PC-3 (cell line): ENCODE measurements at regions not wholly inside any gene's neighbourhood (a gene's known extent, or its start where the extent isn't known, plus 50 kb on each side); places are given as distances from the start of the nearest gene placed in this dataset.
A peak's percentile ranks its signal among the peaks of the same experiment; 100 is the strongest.

ENCODE experiments used
- ATAC-seq: fragments of 200-7000 bp; cut with Tn5 transposase; 2 replicates; pipeline ENCODE4 v1.9.1; 2020; ENCODE audit warnings: mild to moderate bottlenecking, moderate library complexity
- BruUV-seq: library from RNA; stranded (reverse); fragments of 400-500 nt; replicated peaks from 2 replicates; lab custom pipeline; 2021; lab: Mats Ljungman, UMichigan
- CTCF ChIA-PET: fragments of 300-600 bp; sonication (Branson Sonifier 250); formaldehyde crosslinking; loops from one replicate; lab custom pipeline; 2022; ENCODE audit warnings: antibody characterized with exemption; lab: Charles Lee
- POLR2A ChIA-PET: fragments of 300-600 bp; sonication (Branson Sonifier 250); formaldehyde crosslinking; loops from one replicate; lab custom pipeline; 2022; ENCODE audit warnings: antibody characterized with exemption; ENCODE audit not compliant: unreplicated experiment; lab: Charles Lee
- DNase-seq: peaks from one replicate; pipeline ENCODE4 v3.0.0-alpha.2; 2015
- H2AFZ ChIP-seq: fragments of 300-600 bp; sonication (generic); 2 replicates; pipeline ENCODE4 v1.6.0; 2016; ENCODE audit warnings: antibody characterized with exemption, low read length
- H3F3A ChIP-seq: fragments of 300-600 bp; sonication (generic); one replicate; pipeline ENCODE4 v1.6.0; 2017; ENCODE audit warnings: antibody characterized with exemption, low read length, control low read depth, mild to moderate bottlenecking; ENCODE audit not compliant: unreplicated experiment
- H3K27ac ChIP-seq: fragments of 300-600 bp; sonication (generic); 2 replicates; pipeline ENCODE4 v1.5.1; 2016; ENCODE audit warnings: mild to moderate bottlenecking, low read length
- H3K27me3 ChIP-seq: fragments of 300-600 bp; sonication (generic); 2 replicates; pipeline ENCODE4 v1.6.1; 2016; ENCODE audit warnings: low read length, mixed read lengths
- H3K36me3 ChIP-seq: fragments of 300-600 bp; sonication (generic); 2 replicates; pipeline ENCODE4 v1.6.1; 2016; ENCODE audit warnings: low read depth, mixed run types, low read length, mixed read lengths
- H3K4me1 ChIP-seq: fragments of 300-600 bp; sonication (generic); 2 replicates; pipeline ENCODE4 v1.5.1; 2016; ENCODE audit warnings: low read length; ENCODE audit not compliant: insufficient read depth
- H3K4me2 ChIP-seq: fragments of 300-600 bp; sonication (generic); 2 replicates; pipeline ENCODE4 v1.6.0; 2016; ENCODE audit warnings: low read length
- H3K4me3 ChIP-seq: fragments of 300-600 bp; sonication (generic); 2 replicates; pipeline ENCODE4 v1.5.1; 2016; ENCODE audit warnings: mild to moderate bottlenecking, low read length, mixed read lengths
- H3K79me2 ChIP-seq: fragments of 300-600 bp; sonication (generic); 2 replicates; pipeline ENCODE4 v1.6.1; 2017; ENCODE audit warnings: low read length, mixed read lengths
- H3K9ac ChIP-seq: fragments of 300-600 bp; sonication (generic); 2 replicates; pipeline ENCODE4 v1.6.0; 2016; ENCODE audit warnings: mild to moderate bottlenecking, low read length
- H3K9me2 ChIP-seq: fragments of 300-600 bp; sonication (generic); replicated peaks from 2 replicates; pipeline ENCODE4 v1.6.1; 2016; ENCODE audit warnings: mixed run types, low read length, mixed read lengths
- H3K9me3 ChIP-seq: fragments of 300-600 bp; sonication (generic); 2 replicates; pipeline ENCODE4 v1.6.1; 2016; ENCODE audit warnings: low read length, mixed read lengths
- H4K20me1 ChIP-seq: fragments of 300-600 bp; sonication (generic); 2 replicates; pipeline ENCODE4 v1.6.1; 2016; ENCODE audit warnings: low read length, mixed read lengths
- EZH2 ChIP-seq: fragments of 300-600 bp; sonication (generic); IDR thresholded peaks from one replicate; pipeline ENCODE4 v1.6.1; 2017; ENCODE audit warnings: antibody characterized with exemption, mild to moderate bottlenecking, low read length; ENCODE audit not compliant: unreplicated experiment
- EZH2phosphoT487 ChIP-seq: fragments of 300-600 bp; sonication (generic); IDR thresholded peaks from 2 replicates; pipeline ENCODE4 v1.6.1; 2018; ENCODE audit warnings: mild to moderate bottlenecking, antibody characterized with exemption, low read length, borderline replicate concordance
- intact Hi-C: fragments of 100-400 bp; cut with micrococcal nuclease; formaldehyde crosslinking; loops from 2 replicates; pipeline ENCODE4 v1.9.0; 2023
- TF ChIP-seq, protein P1 (sequence below): fragments of 300-600 bp; sonication (generic); conservative IDR thresholded peaks from 2 replicates; pipeline ENCODE4 v1.5.1; 2017; ENCODE audit warnings: antibody characterized with exemption, low read depth, mild to moderate bottlenecking, low read length

DNA sequence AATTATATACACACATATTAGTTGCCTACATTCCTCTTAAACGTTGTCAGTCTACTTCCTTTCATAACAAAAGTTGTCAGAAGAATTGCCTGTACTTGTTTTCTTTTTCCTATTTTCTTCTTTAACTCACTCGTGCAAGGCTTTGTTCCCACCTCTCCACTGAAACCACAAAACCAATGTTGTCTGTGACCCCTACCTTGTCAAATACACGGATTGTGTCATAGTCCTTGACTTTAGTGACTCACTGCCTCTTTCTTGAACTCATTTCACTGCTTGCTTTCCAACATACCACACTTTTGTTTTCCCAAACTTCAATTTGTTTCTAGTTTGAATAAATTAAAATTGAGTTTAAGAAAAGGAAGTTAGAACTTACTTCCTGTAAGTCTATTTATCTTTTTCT lies 283.9 kb upstream of the AGA start:
- Histone ChIP-seq H3K27ac (0 out of 2 replicates have a peak overlapping the region, but pooled peaks have one; percentile 14), H3K9me2 (no peaks in the 10 kb centered on the region), H2AFZ (no peak overlapping the region), H3K27me3 (no peaks in the 10 kb centered on the region), H3K9ac (no peak overlapping the region), H3K9me3 (no peaks in the 10 kb centered on the region), H3K4me2 (peak overlapping the region; percentile 43; the same call in 1 of the 2 replicates), H3F3A (no peaks in the 10 kb centered on the region), H3K4me1 (peaks cover 16% of the 10 kb centered on the region), H3K36me3 (no peaks in the 10 kb centered on the region), H3K79me2 (no peaks in the 10 kb centered on the region), H3K4me3 (no peak overlapping the region), H4K20me1 (no peaks in the 10 kb centered on the region)
- DNase-seq (peak; percentile 75), ATAC-seq (peak; percentile 29; the same call in 1 of the 2 replicates)
- POLR2A ChIA-PET, result no interaction called here
- CTCF ChIA-PET, result interaction anchor here (0.6 kb wide), 1 partner anchor 873 kb away, joined by 4 read pairs; no protein-coding TSS in a partner anchor
- intact Hi-C loops, result no loop called here
- BruUV-seq, result no TSS peak
- TF ChIP-seq EZH2phosphoT487 (no peak), EZH2 (no peak)
- TF ChIP-seq, protein P1, sequence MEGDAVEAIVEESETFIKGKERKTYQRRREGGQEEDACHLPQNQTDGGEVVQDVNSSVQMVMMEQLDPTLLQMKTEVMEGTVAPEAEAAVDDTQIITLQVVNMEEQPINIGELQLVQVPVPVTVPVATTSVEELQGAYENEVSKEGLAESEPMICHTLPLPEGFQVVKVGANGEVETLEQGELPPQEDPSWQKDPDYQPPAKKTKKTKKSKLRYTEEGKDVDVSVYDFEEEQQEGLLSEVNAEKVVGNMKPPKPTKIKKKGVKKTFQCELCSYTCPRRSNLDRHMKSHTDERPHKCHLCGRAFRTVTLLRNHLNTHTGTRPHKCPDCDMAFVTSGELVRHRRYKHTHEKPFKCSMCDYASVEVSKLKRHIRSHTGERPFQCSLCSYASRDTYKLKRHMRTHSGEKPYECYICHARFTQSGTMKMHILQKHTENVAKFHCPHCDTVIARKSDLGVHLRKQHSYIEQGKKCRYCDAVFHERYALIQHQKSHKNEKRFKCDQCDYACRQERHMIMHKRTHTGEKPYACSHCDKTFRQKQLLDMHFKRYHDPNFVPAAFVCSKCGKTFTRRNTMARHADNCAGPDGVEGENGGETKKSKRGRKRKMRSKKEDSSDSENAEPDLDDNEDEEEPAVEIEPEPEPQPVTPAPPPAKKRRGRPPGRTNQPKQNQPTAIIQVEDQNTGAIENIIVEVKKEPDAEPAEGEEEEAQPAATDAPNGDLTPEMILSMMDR, result no peak

- DNase-seq, result peak; percentile 82
- H3K79me2 ChIP-seq, result no peaks in the 10 kb centered on the region
- H3K27me3 ChIP-seq, result no peaks in the 10 kb centered on the region
- intact Hi-C loops, result no loop called here
- H3K4me3 ChIP-seq, result no peak overlapping the region
- H3K9me3 ChIP-seq, result no peaks in the 10 kb centered on the region
- no peaks in the 10 kb centered on the region for H3K9me2 ChIP-seq
- H3K36me3 ChIP-seq, result no peaks in the 10 kb centered on the region
- no peaks in the 10 kb centered on the region for H3F3A ChIP-seq
- TF ChIP-seq EZH2phosphoT487 (no peak), EZH2 (no peak)
- peak overlapping the region; percentile 59; the same call in 1 of the 2 replicates for H3K4me2 ChIP-seq
- BruUV-seq, result no TSS peak
- no peak overlapping the region for H3K9ac ChIP-seq
- H4K20me1 ChIP-seq, result no peaks in the 10 kb centered on the region
- CTCF ChIA-PET, result interaction anchor here (0.6 kb wide), 1 partner anchor 537 kb away, joined by 3 read pairs; no protein-coding TSS in a partner anchor
- H2AFZ ChIP-seq, result no peak overlapping the region
- peak; percentile 94 for ATAC-seq
- H3K4me1 ChIP-seq, result peaks cover 16% of the 10 kb centered on the region
- POLR2A ChIA-PET, result no interaction called here
- peak overlapping the region; percentile 30; the same call in 1 of the 2 replicates for H3K27ac ChIP-seq
Measured at GRCh38 chr4:177728361-177729152, 286.3 kb upstream of the AGA start.

GRCh38 chr4:177729681-177730080 lies 287.4 kb upstream of the AGA start:
- Histone ChIP-seq H4K20me1 (no peaks in the 10 kb centered on the region), H3K9me3 (no peaks in the 10 kb centered on the region), H2AFZ (no peak overlapping the region), H3K79me2 (no peaks in the 10 kb centered on the region), H3K9ac (no peak overlapping the region), H3K36me3 (no peaks in the 10 kb centered on the region), H3K27ac (no peak overlapping the region), H3K4me3 (no peak overlapping the region), H3K4me2 (no peak overlapping the region), H3K4me1 (peaks cover 16% of the 10 kb centered on the region), H3K27me3 (no peaks in the 10 kb centered on the region), H3K9me2 (no peaks in the 10 kb centered on the region), H3F3A (no peaks in the 10 kb centered on the region)
- TF ChIP-seq EZH2phosphoT487, result no peak
- no peak for TF ChIP-seq EZH2
- TF ChIP-seq, protein P1, result no peak
- intact Hi-C loops, result no loop called here
- DNase-seq (no peak), ATAC-seq (no peak)
- ChIA-PET CTCF (no interaction called here), POLR2A (no interaction called here)
- no TSS peak for BruUV-seq
